Kidney (tissue), 13 donors: ENCODE measurements at regions not wholly inside any gene's neighbourhood (a gene's known extent, or its start where the extent isn't known, plus 50 kb on each side); places are given as distances from the start of the nearest gene placed in this dataset.

Experiments used
- DNase-seq, 5 donors: peaks; one replicate each; pipeline ENCODE4 v3.0.0-alpha.2; 2013 to 2020
- FAIRE-seq: peaks from 2 replicates; lab custom pipeline; 2012; peaks lifted over from hg19 to GRCh38; lab: Jason Lieb, UNC
- H3K27ac ChIP-seq, 2 donors: one replicate each; pipeline ENCODE4 v1.7.0; 2013; ENCODE audit warnings: low read depth in 2 of 2, low read length in 2 of 2, inconsistent platforms in 1 of 2
- H3K27me3 ChIP-seq: one replicate; pipeline ENCODE4 v1.7.1; 2013; ENCODE audit warnings: low read length, inconsistent platforms; ENCODE audit not compliant: control insufficient read depth, insufficient read depth
- H3K36me3 ChIP-seq, 3 donors: one replicate each; pipeline versions ENCODE4 v1.7.0 to v1.7.1; 2013; ENCODE audit warnings: low read length in 3 of 3, control low read depth in 1 of 3, inconsistent platforms in 1 of 3; ENCODE audit not compliant: insufficient read depth in 3 of 3, control insufficient read depth in 2 of 3
- H3K4me1 ChIP-seq, 3 donors: one replicate each; pipeline versions ENCODE4 v1.7.0 to v1.7.1; 2013; ENCODE audit warnings: low read length in 3 of 3, inconsistent platforms in 1 of 3, low read depth in 1 of 3; ENCODE audit not compliant: control insufficient read depth in 2 of 3, insufficient read depth in 2 of 3
- H3K4me3 ChIP-seq, 3 donors: one replicate each; pipeline versions ENCODE4 v1.7.0 to v1.8.1; 2013; ENCODE audit warnings: low read length in 3 of 3, control low read depth in 1 of 3, inconsistent platforms in 1 of 3
- H3K9ac ChIP-seq, 3 donors: one replicate each; pipeline versions ENCODE4 v1.7.0 to v1.7.1; 2013; ENCODE audit warnings: low read length in 3 of 3, control low read depth in 1 of 3, inconsistent platforms in 1 of 3
- H3K9me3 ChIP-seq, 3 donors: one replicate each; pipeline versions ENCODE4 v1.7.0 to v1.7.1; 2013; ENCODE audit warnings: low read length in 3 of 3, control low read depth in 1 of 3, inconsistent platforms in 1 of 3; ENCODE audit not compliant: control insufficient read depth in 2 of 3, insufficient read depth in 1 of 3
- intact Hi-C: fragments of 100-400 bp; cut with DNase I; formaldehyde crosslinking; loops from one replicate; pipeline ENCODE4 v1.11.1; 2022
- TF ChIP-seq, protein P1 (sequence below): IDR thresholded peaks from 3 replicates; pipeline ENCODE4 v1.5.1; 2012; ENCODE audit warnings: mild to moderate bottlenecking, moderate library complexity, borderline replicate concordance; ENCODE audit not compliant: insufficient read depth; ENCODE audit errors: extremely low read depth
- donor health status: control.
- donor health status: control.
- donor health status: control.
- donor health status: control.
- donor health status: control.
- donor health status: DM: yes; HTN: yes; CAD: no.
- donor health status: Normal renal cell carcinoma (clear cell type).

DNA sequence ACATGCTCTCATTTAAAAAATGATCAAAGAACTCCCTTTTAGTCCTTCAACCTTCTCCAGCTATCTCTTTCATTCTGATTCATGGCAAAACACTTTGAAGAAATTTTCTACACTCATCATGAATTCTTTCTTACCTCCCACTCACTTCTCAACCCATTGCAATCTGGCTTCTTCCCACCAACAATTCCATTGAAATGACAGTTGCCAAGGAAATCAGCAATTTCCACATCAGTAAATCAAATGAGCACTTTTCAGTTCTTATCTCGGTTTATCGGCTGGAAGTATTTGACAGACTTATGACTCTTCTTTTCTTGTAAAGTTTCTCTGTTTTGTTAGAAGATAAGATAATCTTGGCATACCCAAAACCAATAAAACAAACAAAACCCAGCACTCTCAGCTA is 99.1 kb upstream of the CACNA2D1 start:
- H3K4me3 ChIP-seq, result no peak overlapping the region
- intact Hi-C loops, result no loop called here
- TF ChIP-seq, protein P1, sequence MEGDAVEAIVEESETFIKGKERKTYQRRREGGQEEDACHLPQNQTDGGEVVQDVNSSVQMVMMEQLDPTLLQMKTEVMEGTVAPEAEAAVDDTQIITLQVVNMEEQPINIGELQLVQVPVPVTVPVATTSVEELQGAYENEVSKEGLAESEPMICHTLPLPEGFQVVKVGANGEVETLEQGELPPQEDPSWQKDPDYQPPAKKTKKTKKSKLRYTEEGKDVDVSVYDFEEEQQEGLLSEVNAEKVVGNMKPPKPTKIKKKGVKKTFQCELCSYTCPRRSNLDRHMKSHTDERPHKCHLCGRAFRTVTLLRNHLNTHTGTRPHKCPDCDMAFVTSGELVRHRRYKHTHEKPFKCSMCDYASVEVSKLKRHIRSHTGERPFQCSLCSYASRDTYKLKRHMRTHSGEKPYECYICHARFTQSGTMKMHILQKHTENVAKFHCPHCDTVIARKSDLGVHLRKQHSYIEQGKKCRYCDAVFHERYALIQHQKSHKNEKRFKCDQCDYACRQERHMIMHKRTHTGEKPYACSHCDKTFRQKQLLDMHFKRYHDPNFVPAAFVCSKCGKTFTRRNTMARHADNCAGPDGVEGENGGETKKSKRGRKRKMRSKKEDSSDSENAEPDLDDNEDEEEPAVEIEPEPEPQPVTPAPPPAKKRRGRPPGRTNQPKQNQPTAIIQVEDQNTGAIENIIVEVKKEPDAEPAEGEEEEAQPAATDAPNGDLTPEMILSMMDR, result no peak
- no peak overlapping the region for H3K27ac ChIP-seq
- no peaks in the 10 kb centered on the region for H3K4me1 ChIP-seq
- no peak overlapping the region for H3K9ac ChIP-seq
- H3K27me3 ChIP-seq, result no peaks in the 10 kb centered on the region
- H3K9me3 ChIP-seq, result no peaks in the 10 kb centered on the region
- H3K36me3 ChIP-seq, result no peaks in the 10 kb centered on the region
- no peak for FAIRE-seq
- DNase-seq, result no peak

DNA sequence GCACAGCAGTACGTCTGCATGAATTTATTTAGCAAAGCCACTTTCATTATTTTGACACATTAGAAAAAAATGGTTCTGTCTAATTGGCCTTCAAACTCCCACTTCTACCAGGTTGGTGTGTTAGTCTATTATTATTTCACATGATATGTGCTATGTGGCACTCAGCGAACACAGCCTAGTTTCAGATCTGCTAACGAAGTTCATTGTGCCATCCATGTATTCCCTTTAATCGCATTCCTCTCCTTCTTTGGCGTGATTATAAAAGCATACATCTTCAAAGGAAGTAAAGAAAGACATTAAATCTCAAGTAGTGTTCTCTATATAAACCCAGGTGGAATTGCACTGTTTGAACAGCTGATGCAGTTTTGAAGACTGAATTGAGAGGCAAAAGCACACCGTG is 96.4 kb upstream of the CACNA2D1 start:
- no peak for DNase-seq
- H3K9ac ChIP-seq, result no peak overlapping the region
- H3K9me3 ChIP-seq, result no peaks in the 10 kb centered on the region
- no peak overlapping the region for H3K4me3 ChIP-seq
- no peak overlapping the region for H3K27ac ChIP-seq
- H3K27me3 ChIP-seq, result no peaks in the 10 kb centered on the region
- no peaks in the 10 kb centered on the region for H3K36me3 ChIP-seq
- H3K4me1 ChIP-seq, result no peaks in the 10 kb centered on the region
- no peak for FAIRE-seq
- intact Hi-C loops, result no loop called here
- TF ChIP-seq, protein P1, result no peak

DNA sequence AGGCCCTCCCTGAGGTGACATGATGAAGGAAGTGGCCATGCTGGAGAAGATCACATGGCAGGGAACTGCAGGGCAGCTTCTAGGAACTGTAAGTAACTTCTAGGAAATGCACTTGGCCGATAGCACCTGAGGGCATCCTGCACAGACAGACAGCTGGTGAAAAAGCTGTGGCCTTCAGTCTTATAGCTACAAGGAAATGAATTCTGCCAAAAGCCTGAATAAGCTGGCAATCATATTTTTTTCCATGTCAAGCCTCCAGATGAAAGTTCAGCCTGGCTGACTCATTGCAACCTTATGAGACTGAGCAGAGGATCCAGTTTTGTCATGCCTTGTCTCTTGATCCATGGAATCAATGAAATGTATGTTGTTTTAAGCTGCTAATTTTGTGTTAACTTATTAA is 91.1 kb upstream of the CACNA2D1 start:
- no peak overlapping the region for H3K4me3 ChIP-seq
- H3K36me3 ChIP-seq, result no peaks in the 10 kb centered on the region
- intact Hi-C loops, result no loop called here
- H3K4me1 ChIP-seq, result no peaks in the 10 kb centered on the region
- no peak for DNase-seq
- no peaks in the 10 kb centered on the region for H3K9me3 ChIP-seq
- H3K27me3 ChIP-seq, result no peaks in the 10 kb centered on the region
- TF ChIP-seq, protein P1, result no peak
- no peak for FAIRE-seq
- no peak overlapping the region for H3K9ac ChIP-seq
- H3K27ac ChIP-seq, result no peak overlapping the region

DNA sequence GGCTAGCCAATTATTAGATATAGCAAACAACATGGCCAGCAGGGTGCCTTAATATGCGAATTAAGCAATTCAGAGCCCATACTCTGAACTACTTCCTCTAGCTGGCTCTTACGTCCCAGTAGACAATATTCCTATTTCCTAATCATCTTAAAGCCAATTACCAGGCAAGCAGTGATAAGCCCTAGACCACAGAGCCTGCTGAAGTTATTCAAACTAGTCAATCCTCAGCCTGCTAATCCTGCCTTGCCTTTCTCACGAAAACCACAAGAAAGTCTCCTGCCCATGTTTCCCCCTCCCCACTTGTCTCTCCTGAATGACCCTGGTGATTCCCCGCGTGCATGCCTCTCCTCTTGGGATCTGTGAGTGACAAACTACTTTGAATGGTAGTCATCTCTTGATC is 86.8 kb upstream of the CACNA2D1 start:
- Histone ChIP-seq H3K4me1 (no peaks in the 10 kb centered on the region), H3K9ac (no peak overlapping the region), H3K36me3 (no peaks in the 10 kb centered on the region), H3K27me3 (no peaks in the 10 kb centered on the region), H3K9me3 (no peaks in the 10 kb centered on the region), H3K27ac (no peak overlapping the region), H3K4me3 (no peak overlapping the region)
- TF ChIP-seq, protein P1, result no peak
- FAIRE-seq, result no peak
- intact Hi-C loops, result no loop called here
- DNase-seq, result no peak
